Stomach (tissue), 4 donors: ENCODE measurements at regions not wholly inside any gene's neighbourhood (a gene's known extent, or its start where the extent isn't known, plus 50 kb on each side); places are given as distances from the start of the nearest gene placed in this dataset.

Experiments used
- CTCF ChIP-seq, 7 experiments: fragments of 450-650 bp in 4 of 7; fragments of 200-600 bp in 3 of 7; sonication (generic) in 3 of 7; IDR thresholded peaks; one replicate each; pipeline ENCODE4 v1.5.1; 2016 to 2019; ENCODE audit warnings: antibody characterized with exemption in 7 of 7, control low read depth in 2 of 7, mild to moderate bottlenecking in 1 of 7
- EP300 ChIP-seq: sonication (generic); formaldehyde crosslinking; IDR thresholded peaks from one replicate; pipeline ENCODE4 v1.6.1; 2017; ENCODE audit warnings: antibody characterized with exemption
- POLR2A ChIP-seq, 4 donors: fragments of 450-650 bp; IDR thresholded peaks; one replicate each; pipeline ENCODE4 v1.6.1; 2016; ENCODE audit warnings: antibody characterized with exemption in 4 of 4, control low read depth in 2 of 4, mild to moderate bottlenecking in 1 of 4, moderate library complexity in 1 of 4
- POLR2AphosphoS5 ChIP-seq, 3 donors: sonication (generic); formaldehyde crosslinking; IDR thresholded peaks; one replicate each; pipeline ENCODE4 v1.6.1; 2016; ENCODE audit warnings: antibody characterized with exemption in 3 of 3

DNA sequence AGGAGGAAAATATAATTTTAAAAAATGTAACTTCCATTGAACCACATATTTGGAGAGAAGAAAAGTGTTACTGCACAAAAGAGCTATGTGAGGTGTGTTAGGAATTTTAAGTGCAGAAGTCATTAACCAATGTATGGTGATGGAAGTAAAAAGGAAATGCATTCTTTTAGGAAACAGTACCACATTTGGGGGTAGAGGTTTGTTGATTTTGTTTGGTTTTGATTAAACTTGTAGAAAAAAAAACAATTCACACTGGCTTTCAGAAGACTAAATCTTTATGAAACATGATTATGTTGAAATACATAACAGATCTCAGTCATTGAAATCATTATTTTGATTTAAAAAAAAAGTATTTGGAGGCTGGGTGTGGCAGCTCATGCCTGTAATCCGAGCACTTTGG is 1287.0 kb upstream of the GJE1 start:
- TF ChIP-seq CTCF (IDR thresholded peaks at IDR 0.05) = no peak
- no peak for TF ChIP-seq POLR2A (IDR thresholded peaks at IDR 0.05)
- no peak for TF ChIP-seq POLR2AphosphoS5 (IDR thresholded peaks at IDR 0.05)
- TF ChIP-seq EP300 = no peak
